Head of caudate nucleus (tissue), 42 donors: ENCODE measurements at regions not wholly inside any gene's neighbourhood (a gene's known extent, or its start where the extent isn't known, plus 50 kb on each side); places are given as distances from the start of the nearest gene placed in this dataset.
"Not testable (repeated sequence)": the region's sequence is repeated elsewhere in the genome, so short reads cannot be mapped to it uniquely, and the experiment has no call there.

ENCODE experiments used
- DNase-seq, 42 donors: peaks; one replicate each; pipeline versions ENCODE4 v3.0.0 to v3.0.0-alpha.2; 2020 to 2021; ENCODE audit warnings: mixed read lengths in 7 of 42
- intact Hi-C: fragments of 100-400 bp; cut with DNase I; formaldehyde crosslinking; loops from one replicate; pipeline ENCODE4 v1.15.0; 2022

- intact Hi-C loops, result no loop called here
- DNase-seq, result peak in 7 of 42 donors; percentile 0 to 19 (median 4)
These were observed 85.3 kb upstream of the PPP2R2D start for GRCh38 chr10:131815266-131816156.

- intact Hi-C loops, result no loop called here
- DNase-seq, result peak in 10 of 42 donors; percentile 3 to 36 (median 10)
These were observed 84.5 kb upstream of the PPP2R2D start for GRCh38 chr10:131816157-131816775.

- peak in 9 of 42 donors; percentile 1 to 26 (median 11) for DNase-seq
- intact Hi-C loops, result no loop called here
These were observed 83.7 kb upstream of the PPP2R2D start for GRCh38 chr10:131816941-131817700.

GRCh38 chr10:131817866-131818509 lies 82.8 kb upstream of the PPP2R2D start:
- DNase-seq, result peak in 9 of 42 donors; percentile 1 to 27 (median 5)
- intact Hi-C loops, result no loop called here

- peak in 11 of 42 donors; percentile 1 to 39 (median 6) for DNase-seq
- intact Hi-C loops, result no loop called here
These were observed 82.1 kb upstream of the PPP2R2D start for GRCh38 chr10:131818510-131819234.

GRCh38 chr10:131819241-131820072 lies 81.4 kb upstream of the PPP2R2D start:
- intact Hi-C loops, result no loop called here

GRCh38 chr10:131820626-131821025 lies 80.2 kb upstream of the PPP2R2D start:
- intact Hi-C loops, result no loop called here
- DNase-seq, result peak in 7 of 42 donors; percentile 2 to 26 (median 8)

More at GRCh38 chr10:131819241-131820072, 81.4 kb upstream of the PPP2R2D start:
- peak in 12 of 42 donors; percentile 2 to 31 (median 10) for DNase-seq

- intact Hi-C loops, result no loop called here
- peak in 12 of 42 donors; percentile 1 to 30 (median 6) for DNase-seq
These were observed 79.3 kb upstream of the PPP2R2D start for GRCh38 chr10:131821378-131822012.

GRCh38 chr10:131822013-131822691 lies 78.7 kb upstream of the PPP2R2D start:
- intact Hi-C loops, result no loop called here
- DNase-seq, result peak in 15 of 42 donors; percentile 3 to 28 (median 13)

GRCh38 chr10:131822692-131823245 lies 78.0 kb upstream of the PPP2R2D start:
- DNase-seq, result peak in 15 of 42 donors; percentile 3 to 39 (median 13)

GRCh38 chr10:131823601-131824099 lies 77.2 kb upstream of the PPP2R2D start:
- intact Hi-C loops, result not testable (repeated sequence)

More at GRCh38 chr10:131822692-131823245, 78.0 kb upstream of the PPP2R2D start:
- intact Hi-C loops, result no loop called here

GRCh38 chr10:131824371-131825149 lies 76.2 kb upstream of the PPP2R2D start:
- intact Hi-C loops, result no loop called here
- peak in 7 of 42 donors; percentile 2 to 36 (median 11) for DNase-seq

More at GRCh38 chr10:131823601-131824099, 77.2 kb upstream of the PPP2R2D start:
- DNase-seq, result peak in 12 of 42 donors; percentile 5 to 41 (median 16)

GRCh38 chr10:131825150-131825848 lies 75.5 kb upstream of the PPP2R2D start:
- intact Hi-C loops, result no loop called here
- peak in 4 of 42 donors; percentile 4 to 19 (median 13) for DNase-seq
